ENCODE measurements at regions not wholly inside any gene's neighbourhood (a gene's known extent, or its start where the extent isn't known, plus 50 kb on each side); places are given as distances from the start of the nearest gene placed in this dataset.

DNA sequence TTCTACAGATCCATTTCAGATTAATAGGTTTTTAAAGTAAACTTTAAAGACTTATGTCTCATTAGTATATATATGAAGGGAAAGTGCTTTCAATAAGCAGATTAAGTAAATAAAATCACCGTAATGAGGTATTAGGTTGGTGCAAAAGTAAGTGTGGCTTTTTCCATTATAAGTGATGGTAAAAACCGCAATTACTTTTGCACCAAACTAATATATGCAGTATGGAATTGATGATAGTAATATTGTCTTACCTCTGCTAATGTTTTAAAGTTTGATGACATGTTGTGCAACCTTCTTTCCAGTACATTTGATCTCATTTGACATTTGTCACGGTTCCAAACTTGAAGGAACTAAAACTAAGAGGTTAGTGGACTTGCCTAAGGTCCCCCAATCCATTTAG lies 1819.3 kb downstream of the PCDH9 start:
- Histone ChIP-seq H3K27me3 (ENCODE audit: insufficient read depth, low read length) (no peaks in the 10 kb centered on the region), H3K4me2 (ENCODE audit: low read length) (no peak overlapping the region), H3K4me1 (ENCODE audit: control insufficient read depth in 1 of 2, insufficient read depth in 2 of 2, low read length in 2 of 2) (no peaks in the 10 kb centered on the region), H2AFZ (ENCODE audit: low read depth, low read length, poor library complexity, severe bottlenecking) (no peak overlapping the region), H3K27ac (ENCODE audit: low read depth, low read length) (no peak overlapping the region), H3K9ac (ENCODE audit: low read length) (no peak overlapping the region), H3K9me3 (ENCODE audit: control insufficient read depth in 1 of 2, insufficient read depth in 1 of 2, low read depth in 1 of 2, low read length in 2 of 2) (no peaks in the 10 kb centered on the region), H3K4me3 (replicated peaks in 1 of 2; ENCODE audit: low read depth in 1 of 2, low read length in 2 of 2) (no peak overlapping the region), H4K20me1 (ENCODE audit: insufficient read depth) (no peaks in the 10 kb centered on the region), H3K36me3 (ENCODE audit: control insufficient read depth in 1 of 2, insufficient read depth in 2 of 2, low read length in 2 of 2) (no peaks in the 10 kb centered on the region), H3K79me2 (ENCODE audit: insufficient read depth, low read length) (no peaks in the 10 kb centered on the region), H3K9me2 (ENCODE audit: insufficient read depth) (no peaks in the 10 kb centered on the region)
- ChIA-PET CTCF (no interaction called here), POLR2A (no interaction called here), RAD21 (ENCODE audit: low non-redundant PET in 1 of 2, low total read pairs in 2 of 2, uncharacterized antibody in 2 of 2, unreplicated experiment in 2 of 2) (no interaction called here)
- no TSS peak for BruUV-seq (replicated peaks)
- DNase-seq (ENCODE audit: low read depth, low spot score) (no peak), ATAC-seq (no peak)
- TF ChIP-seq, protein P1, sequence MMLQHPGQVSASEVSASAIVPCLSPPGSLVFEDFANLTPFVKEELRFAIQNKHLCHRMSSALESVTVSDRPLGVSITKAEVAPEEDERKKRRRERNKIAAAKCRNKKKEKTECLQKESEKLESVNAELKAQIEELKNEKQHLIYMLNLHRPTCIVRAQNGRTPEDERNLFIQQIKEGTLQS (IDR thresholded peaks at IDR 0.05), result no peak
- TF ChIP-seq JUND (IDR thresholded peaks at IDR 0.05) (no peak), EZH2 (IDR thresholded peaks at IDR 0.05) (no peak), CBX3 (IDR thresholded peaks at IDR 0.05; ENCODE audit: low read depth) (no peak), EZH2phosphoT487 (IDR thresholded peaks at IDR 0.05; ENCODE audit: borderline replicate concordance) (no peak), EGR1 (IDR thresholded peaks at IDR 0.05; ENCODE audit: low read depth) (no peak), RAD21 (IDR thresholded peaks at IDR 0.05; ENCODE audit: low read depth) (no peak), SRF (IDR thresholded peaks at IDR 0.05; ENCODE audit: low read depth) (no peak), SIN3A (IDR thresholded peaks at IDR 0.05; ENCODE audit: low read depth) (no peak), CEBPB (IDR thresholded peaks at IDR 0.05; ENCODE audit: low read depth) (no peak), FOSL1 (IDR thresholded peaks at IDR 0.05; ENCODE audit: low read depth) (no peak)
- TF ChIP-seq, protein P2, sequence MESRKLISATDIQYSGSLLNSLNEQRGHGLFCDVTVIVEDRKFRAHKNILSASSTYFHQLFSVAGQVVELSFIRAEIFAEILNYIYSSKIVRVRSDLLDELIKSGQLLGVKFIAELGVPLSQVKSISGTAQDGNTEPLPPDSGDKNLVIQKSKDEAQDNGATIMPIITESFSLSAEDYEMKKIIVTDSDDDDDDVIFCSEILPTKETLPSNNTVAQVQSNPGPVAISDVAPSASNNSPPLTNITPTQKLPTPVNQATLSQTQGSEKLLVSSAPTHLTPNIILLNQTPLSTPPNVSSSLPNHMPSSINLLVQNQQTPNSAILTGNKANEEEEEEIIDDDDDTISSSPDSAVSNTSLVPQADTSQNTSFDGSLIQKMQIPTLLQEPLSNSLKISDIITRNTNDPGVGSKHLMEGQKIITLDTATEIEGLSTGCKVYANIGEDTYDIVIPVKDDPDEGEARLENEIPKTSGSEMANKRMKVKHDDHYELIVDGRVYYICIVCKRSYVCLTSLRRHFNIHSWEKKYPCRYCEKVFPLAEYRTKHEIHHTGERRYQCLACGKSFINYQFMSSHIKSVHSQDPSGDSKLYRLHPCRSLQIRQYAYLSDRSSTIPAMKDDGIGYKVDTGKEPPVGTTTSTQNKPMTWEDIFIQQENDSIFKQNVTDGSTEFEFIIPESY (IDR thresholded peaks at IDR 0.05; ENCODE audit: extremely low read depth, insufficient replicate concordance, low read length), result no peak
- TF ChIP-seq, protein P3, sequence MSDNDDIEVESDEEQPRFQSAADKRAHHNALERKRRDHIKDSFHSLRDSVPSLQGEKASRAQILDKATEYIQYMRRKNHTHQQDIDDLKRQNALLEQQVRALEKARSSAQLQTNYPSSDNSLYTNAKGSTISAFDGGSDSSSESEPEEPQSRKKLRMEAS (IDR thresholded peaks at IDR 0.05), result no peak
- TF ChIP-seq, protein P4, sequence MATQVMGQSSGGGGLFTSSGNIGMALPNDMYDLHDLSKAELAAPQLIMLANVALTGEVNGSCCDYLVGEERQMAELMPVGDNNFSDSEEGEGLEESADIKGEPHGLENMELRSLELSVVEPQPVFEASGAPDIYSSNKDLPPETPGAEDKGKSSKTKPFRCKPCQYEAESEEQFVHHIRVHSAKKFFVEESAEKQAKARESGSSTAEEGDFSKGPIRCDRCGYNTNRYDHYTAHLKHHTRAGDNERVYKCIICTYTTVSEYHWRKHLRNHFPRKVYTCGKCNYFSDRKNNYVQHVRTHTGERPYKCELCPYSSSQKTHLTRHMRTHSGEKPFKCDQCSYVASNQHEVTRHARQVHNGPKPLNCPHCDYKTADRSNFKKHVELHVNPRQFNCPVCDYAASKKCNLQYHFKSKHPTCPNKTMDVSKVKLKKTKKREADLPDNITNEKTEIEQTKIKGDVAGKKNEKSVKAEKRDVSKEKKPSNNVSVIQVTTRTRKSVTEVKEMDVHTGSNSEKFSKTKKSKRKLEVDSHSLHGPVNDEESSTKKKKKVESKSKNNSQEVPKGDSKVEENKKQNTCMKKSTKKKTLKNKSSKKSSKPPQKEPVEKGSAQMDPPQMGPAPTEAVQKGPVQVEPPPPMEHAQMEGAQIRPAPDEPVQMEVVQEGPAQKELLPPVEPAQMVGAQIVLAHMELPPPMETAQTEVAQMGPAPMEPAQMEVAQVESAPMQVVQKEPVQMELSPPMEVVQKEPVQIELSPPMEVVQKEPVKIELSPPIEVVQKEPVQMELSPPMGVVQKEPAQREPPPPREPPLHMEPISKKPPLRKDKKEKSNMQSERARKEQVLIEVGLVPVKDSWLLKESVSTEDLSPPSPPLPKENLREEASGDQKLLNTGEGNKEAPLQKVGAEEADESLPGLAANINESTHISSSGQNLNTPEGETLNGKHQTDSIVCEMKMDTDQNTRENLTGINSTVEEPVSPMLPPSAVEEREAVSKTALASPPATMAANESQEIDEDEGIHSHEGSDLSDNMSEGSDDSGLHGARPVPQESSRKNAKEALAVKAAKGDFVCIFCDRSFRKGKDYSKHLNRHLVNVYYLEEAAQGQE (IDR thresholded peaks at IDR 0.05; ENCODE audit: low read depth), result no peak
- intact Hi-C loops (cut with micrococcal nuclease), result no loop called here

All from HCT116 (cell line).